ENCODE measurements at regions not wholly inside any gene's neighbourhood (a gene's known extent, or its start where the extent isn't known, plus 50 kb on each side); places are given as distances from the start of the nearest gene placed in this dataset.

- TF ChIP-seq, protein P1, sequence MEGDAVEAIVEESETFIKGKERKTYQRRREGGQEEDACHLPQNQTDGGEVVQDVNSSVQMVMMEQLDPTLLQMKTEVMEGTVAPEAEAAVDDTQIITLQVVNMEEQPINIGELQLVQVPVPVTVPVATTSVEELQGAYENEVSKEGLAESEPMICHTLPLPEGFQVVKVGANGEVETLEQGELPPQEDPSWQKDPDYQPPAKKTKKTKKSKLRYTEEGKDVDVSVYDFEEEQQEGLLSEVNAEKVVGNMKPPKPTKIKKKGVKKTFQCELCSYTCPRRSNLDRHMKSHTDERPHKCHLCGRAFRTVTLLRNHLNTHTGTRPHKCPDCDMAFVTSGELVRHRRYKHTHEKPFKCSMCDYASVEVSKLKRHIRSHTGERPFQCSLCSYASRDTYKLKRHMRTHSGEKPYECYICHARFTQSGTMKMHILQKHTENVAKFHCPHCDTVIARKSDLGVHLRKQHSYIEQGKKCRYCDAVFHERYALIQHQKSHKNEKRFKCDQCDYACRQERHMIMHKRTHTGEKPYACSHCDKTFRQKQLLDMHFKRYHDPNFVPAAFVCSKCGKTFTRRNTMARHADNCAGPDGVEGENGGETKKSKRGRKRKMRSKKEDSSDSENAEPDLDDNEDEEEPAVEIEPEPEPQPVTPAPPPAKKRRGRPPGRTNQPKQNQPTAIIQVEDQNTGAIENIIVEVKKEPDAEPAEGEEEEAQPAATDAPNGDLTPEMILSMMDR (IDR thresholded peaks at IDR 0.05): no peak
- no peak for TF ChIP-seq POLR2A (IDR thresholded peaks at IDR 0.05)
- no peak for TF ChIP-seq POLR2AphosphoS5 (IDR thresholded peaks at IDR 0.05)
- TF ChIP-seq EP300 (IDR thresholded peaks at IDR 0.05): no peak
Measured at GRCh38 chr4:60223208-60223923, 976.8 kb upstream of the ADGRL3 start.
